ENCODE measurements at regions not wholly inside any gene's neighbourhood (a gene's known extent, or its start where the extent isn't known, plus 50 kb on each side); places are given as distances from the start of the nearest gene placed in this dataset.
"Not testable (repeated sequence)": the region's sequence is repeated elsewhere in the genome, so short reads cannot be mapped to it uniquely, and the experiment has no call there.

DNA sequence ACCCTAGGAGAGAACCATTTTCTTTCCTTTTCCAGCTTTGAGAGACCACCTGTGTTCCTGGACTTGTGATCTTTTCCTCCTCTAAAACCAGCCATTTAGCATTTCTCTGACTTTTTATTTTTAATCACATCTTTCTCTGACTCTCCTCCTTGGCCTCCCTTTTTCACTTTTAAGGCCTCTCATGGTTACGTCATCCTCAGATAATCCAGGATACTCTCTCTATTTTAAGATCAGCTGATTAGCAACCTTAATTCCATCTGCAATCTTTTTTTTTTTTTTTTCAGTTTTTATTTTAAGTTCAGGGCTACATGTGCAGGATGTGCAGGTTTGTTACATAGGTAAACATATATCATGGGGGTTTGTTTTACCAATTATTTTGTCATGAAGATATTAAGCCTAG is 54.0 kb downstream of the RFPL4B start:
- Histone ChIP-seq H3K9ac (ENCODE audit: low read length) (no peak overlapping the region), H3K27ac (ENCODE audit: low read depth, low read length) (no peak overlapping the region), H3K27me3 (ENCODE audit: control insufficient read depth, insufficient read depth, low read length) (no peaks in the 10 kb centered on the region), H3K4me3 (ENCODE audit: low read length) (no peak overlapping the region), H3K36me3 (ENCODE audit: control insufficient read depth, insufficient read depth, low read length) (no peaks in the 10 kb centered on the region), H3K4me1 (ENCODE audit: control insufficient read depth, insufficient read depth, low read length) (no peaks in the 10 kb centered on the region)

DNA sequence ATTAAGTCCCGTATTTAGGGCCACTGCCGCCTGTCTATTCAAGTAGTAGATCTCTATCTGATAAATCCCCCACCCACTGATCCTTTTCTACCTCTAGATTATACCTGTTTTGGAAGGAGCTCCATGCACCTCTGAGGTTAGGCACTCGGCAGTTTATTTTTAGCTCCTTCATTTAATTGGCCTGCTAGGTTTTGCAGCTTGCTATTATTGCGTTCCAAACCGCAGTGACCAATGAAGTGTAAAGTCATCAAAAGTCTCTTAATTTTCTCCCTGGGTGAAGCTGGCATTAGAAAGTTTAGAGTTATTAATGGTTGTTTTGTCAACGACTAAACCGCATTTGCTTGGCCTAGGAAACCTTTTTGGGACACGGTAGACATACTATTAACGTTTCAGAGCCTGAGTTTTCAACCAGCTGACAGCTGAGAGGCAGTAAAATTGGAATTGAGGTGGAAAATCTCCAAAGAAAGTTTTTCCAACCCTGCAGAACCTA is 60.0 kb downstream of the RFPL4B start:
- Histone ChIP-seq H3K4me3 (ENCODE audit: low read length) (no peak overlapping the region), H3K27ac (ENCODE audit: low read depth, low read length) (no peak overlapping the region), H3K27me3 (ENCODE audit: control insufficient read depth, insufficient read depth, low read length) (no peaks in the 10 kb centered on the region), H3K4me1 (ENCODE audit: control insufficient read depth, insufficient read depth, low read length) (no peaks in the 10 kb centered on the region), H3K9ac (ENCODE audit: low read length) (no peak overlapping the region), H3K36me3 (ENCODE audit: control insufficient read depth, insufficient read depth, low read length) (no peaks in the 10 kb centered on the region)

DNA sequence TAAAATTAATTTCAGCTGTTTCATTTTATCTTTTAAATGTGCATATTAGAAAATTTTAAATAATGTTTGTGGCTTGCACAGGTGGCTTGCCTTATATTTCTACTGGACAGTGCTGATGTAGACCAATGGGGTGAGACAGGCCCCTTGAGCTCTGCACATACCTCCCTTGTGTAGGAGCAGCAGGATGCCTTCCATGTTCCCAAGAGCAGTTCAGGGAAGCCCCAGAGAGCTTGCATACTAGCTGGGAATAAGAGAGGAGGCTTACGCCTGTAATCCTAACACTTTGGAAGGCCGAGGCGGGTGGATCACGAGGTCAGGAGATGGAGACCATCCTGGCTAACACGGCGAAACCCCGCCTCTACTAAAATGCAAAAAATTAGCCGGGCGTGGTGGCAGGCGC is 61.4 kb downstream of the RFPL4B start:
- Histone ChIP-seq H3K27me3 (ENCODE audit: control insufficient read depth, insufficient read depth, low read length) (no peaks in the 10 kb centered on the region), H3K4me3 (ENCODE audit: low read length) (no peak overlapping the region), H3K27ac (ENCODE audit: low read depth, low read length) (no peak overlapping the region), H3K36me3 (ENCODE audit: control insufficient read depth, insufficient read depth, low read length) (no peaks in the 10 kb centered on the region), H3K9ac (ENCODE audit: low read length) (no peak overlapping the region), H3K4me1 (ENCODE audit: control insufficient read depth, insufficient read depth, low read length) (no peaks in the 10 kb centered on the region)

DNA sequence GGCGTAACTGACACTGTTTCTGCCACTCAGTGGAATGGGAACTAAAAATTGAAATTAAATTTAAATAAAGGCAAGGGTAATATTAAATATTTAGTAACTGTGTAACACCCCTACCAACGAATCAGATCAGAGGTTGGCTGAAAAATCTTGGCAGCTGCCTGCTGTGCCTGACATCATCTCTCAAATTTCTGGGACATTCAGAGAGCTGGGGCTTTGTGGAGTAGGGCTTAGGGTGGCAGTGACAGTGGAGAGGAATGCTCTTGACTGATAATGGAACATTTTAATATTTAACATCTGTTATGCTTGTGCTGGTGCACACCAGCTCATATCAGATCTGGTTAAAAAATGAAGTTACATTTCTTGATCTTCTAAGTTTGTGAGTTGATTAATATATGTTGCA is 62.2 kb downstream of the RFPL4B start:
- Histone ChIP-seq H3K4me1 (ENCODE audit: control insufficient read depth, insufficient read depth, low read length) (no peaks in the 10 kb centered on the region), H3K27me3 (ENCODE audit: control insufficient read depth, insufficient read depth, low read length) (no peaks in the 10 kb centered on the region), H3K36me3 (ENCODE audit: control insufficient read depth, insufficient read depth, low read length) (no peaks in the 10 kb centered on the region), H3K9ac (ENCODE audit: low read length) (no peak overlapping the region), H3K27ac (ENCODE audit: low read depth, low read length) (no peak overlapping the region), H3K4me3 (ENCODE audit: low read length) (no peak overlapping the region)

DNA sequence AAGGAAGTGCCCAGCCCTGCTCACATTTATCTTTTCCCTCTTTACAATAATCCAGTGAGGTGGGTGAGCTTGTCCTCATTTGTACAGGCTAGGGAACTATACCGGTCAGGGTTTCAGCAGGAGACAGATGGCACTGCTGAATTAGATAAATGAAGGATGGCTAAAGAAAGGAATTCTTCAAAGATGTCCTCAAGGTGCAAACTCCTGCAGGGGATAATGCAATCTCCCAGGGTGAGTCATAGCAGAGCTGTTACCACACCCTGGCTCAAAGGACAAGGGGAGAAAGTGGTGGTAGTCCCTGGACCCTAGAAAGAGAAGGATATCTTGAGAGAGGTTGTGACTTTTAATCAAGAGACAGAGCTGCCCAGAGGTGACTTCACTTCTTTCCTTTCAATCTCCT is 66.7 kb downstream of the RFPL4B start:
- H3K9ac ChIP-seq (ENCODE audit: low read length), result no peak overlapping the region
- H3K27ac ChIP-seq (ENCODE audit: low read depth, low read length), result no peak overlapping the region

DNA sequence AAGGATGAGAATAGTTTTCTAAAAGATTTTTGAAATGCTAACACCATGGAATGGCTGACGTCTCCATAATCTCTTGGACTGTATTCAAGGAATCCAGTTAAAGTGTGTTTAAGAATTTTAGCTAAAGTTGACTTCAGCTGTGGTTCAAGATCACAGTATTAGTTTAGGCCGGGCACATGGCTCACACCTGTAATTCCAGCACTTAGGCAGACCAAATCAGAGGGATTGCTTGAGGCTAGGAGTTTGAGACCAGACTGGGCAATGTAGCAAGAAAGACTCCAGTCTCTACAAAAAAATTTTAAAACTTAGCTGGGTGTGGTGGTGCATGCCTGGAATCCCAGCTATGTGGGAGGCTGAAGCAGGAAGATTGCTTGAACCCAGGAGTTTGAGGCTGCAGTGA is 68.2 kb downstream of the RFPL4B start:
- no peaks in the 10 kb centered on the region for H3K27me3 ChIP-seq (ENCODE audit: control insufficient read depth, insufficient read depth, low read length)
- no peak overlapping the region for H3K27ac ChIP-seq (ENCODE audit: low read depth, low read length)
- no peak overlapping the region for H3K4me3 ChIP-seq (ENCODE audit: low read length)
- H3K9ac ChIP-seq (ENCODE audit: low read length), result no peak overlapping the region
- no peaks in the 10 kb centered on the region for H3K36me3 ChIP-seq (ENCODE audit: control insufficient read depth, insufficient read depth, low read length)
- H3K4me1 ChIP-seq (ENCODE audit: control insufficient read depth, insufficient read depth, low read length), result no peaks in the 10 kb centered on the region

More for the DNA sequence above, 66.7 kb downstream of the RFPL4B start:
- no peaks in the 10 kb centered on the region for H3K4me1 ChIP-seq (ENCODE audit: control insufficient read depth, insufficient read depth, low read length)
- no peaks in the 10 kb centered on the region for H3K27me3 ChIP-seq (ENCODE audit: control insufficient read depth, insufficient read depth, low read length)
- no peaks in the 10 kb centered on the region for H3K36me3 ChIP-seq (ENCODE audit: control insufficient read depth, insufficient read depth, low read length)
- H3K4me3 ChIP-seq (ENCODE audit: low read length), result no peak overlapping the region

DNA sequence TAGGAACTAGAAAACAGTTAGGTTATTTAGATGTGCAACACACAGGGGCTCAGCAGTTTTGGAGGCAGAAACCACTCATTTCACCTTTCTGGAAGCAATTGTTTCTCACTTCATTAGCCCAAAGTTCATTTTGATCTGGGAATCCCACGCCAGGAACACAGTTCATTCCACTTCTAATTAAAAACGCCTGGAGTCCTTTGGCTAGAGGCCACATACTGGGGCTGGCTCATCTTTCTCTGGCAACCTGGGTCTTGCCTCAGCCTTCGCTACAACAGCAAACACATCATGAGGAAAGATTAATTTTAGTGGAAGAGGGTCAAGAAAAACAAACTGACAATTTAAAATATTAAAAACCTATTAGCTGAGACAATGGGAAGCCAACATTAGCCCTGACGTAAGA is 69.7 kb downstream of the RFPL4B start:
- H3K4me3 ChIP-seq (ENCODE audit: low read length), result no peak overlapping the region
- no peaks in the 10 kb centered on the region for H3K36me3 ChIP-seq (ENCODE audit: control insufficient read depth, insufficient read depth, low read length)
- no peaks in the 10 kb centered on the region for H3K4me1 ChIP-seq (ENCODE audit: control insufficient read depth, insufficient read depth, low read length)
- no peaks in the 10 kb centered on the region for H3K27me3 ChIP-seq (ENCODE audit: control insufficient read depth, insufficient read depth, low read length)
- H3K27ac ChIP-seq (ENCODE audit: low read depth, low read length), result no peak overlapping the region
- H3K9ac ChIP-seq (ENCODE audit: low read length), result no peak overlapping the region

DNA sequence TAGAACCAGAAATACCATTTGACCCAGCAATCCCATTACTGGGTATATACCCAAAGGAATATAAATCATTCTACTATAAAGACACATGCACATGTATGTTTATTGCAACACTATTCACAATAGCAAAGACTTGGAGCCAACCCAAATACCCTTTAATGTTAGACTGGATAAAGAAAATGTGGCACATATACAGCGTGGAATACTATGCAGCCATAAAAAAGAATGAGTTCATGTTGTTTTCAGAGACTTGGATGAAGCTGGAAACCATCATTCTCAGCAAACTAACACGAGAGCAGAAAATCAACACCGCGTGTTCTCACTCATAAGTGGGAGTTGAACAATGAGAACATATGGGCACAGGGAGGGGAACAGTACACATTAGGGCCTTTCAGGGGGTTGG is 79.9 kb downstream of the RFPL4B start:
- not testable (repeated sequence) for H3K27ac ChIP-seq (ENCODE audit: low read depth, low read length); H3K9ac ChIP-seq (ENCODE audit: low read length); H3K36me3 ChIP-seq (ENCODE audit: control insufficient read depth, insufficient read depth, low read length); H3K27me3 ChIP-seq (ENCODE audit: control insufficient read depth, insufficient read depth, low read length); H3K4me1 ChIP-seq (ENCODE audit: control insufficient read depth, insufficient read depth, low read length); H3K4me3 ChIP-seq (ENCODE audit: low read length)

DNA sequence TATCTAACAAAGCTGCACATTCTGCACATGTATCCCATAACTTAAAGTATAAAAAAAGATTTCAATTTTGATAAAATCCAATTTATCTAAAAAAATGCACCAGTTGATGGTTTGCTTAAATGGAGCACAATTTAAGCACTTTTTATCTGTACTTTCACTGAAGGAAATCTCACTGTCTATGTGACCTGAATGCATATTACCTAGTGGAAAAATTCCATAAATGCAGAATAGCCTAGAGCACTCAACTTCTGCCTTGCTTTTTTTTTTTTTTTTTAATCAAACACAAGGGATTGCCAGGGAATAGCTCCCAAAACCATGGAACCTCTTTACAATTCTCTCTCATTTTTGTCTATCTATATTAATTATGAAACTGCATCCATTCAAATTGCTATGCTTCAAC is 80.4 kb downstream of the RFPL4B start:
- H3K9ac ChIP-seq (ENCODE audit: low read length), result no peak overlapping the region
- H3K27ac ChIP-seq (ENCODE audit: low read depth, low read length), result no peak overlapping the region
- no peaks in the 10 kb centered on the region for H3K4me1 ChIP-seq (ENCODE audit: control insufficient read depth, insufficient read depth, low read length)
- H3K4me3 ChIP-seq (ENCODE audit: low read length), result no peak overlapping the region
- no peaks in the 10 kb centered on the region for H3K36me3 ChIP-seq (ENCODE audit: control insufficient read depth, insufficient read depth, low read length)
- H3K27me3 ChIP-seq (ENCODE audit: control insufficient read depth, insufficient read depth, low read length), result no peaks in the 10 kb centered on the region

DNA sequence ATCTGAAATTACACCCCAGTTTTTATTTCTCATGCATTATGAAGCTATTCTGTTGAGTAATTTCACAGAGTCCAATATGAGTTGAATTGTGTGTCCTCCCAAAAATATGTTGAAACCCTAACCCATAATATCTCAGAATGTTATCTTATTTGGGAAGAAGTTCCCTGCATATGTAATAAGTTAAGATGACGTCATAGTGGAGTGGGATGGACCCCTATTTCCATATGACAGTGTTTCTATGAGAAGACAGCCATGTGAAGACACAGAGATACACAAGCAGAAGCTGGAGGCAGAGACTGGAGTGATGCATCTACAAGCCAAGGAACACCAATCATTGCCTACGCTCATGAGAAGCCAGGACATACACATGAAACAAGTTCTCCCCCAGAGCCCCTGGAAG is 81.3 kb downstream of the RFPL4B start:
- H3K4me3 ChIP-seq (ENCODE audit: low read length), result no peak overlapping the region
- no peaks in the 10 kb centered on the region for H3K4me1 ChIP-seq (ENCODE audit: control insufficient read depth, insufficient read depth, low read length)
- no peaks in the 10 kb centered on the region for H3K27me3 ChIP-seq (ENCODE audit: control insufficient read depth, insufficient read depth, low read length)
- H3K27ac ChIP-seq (ENCODE audit: low read depth, low read length), result no peak overlapping the region
- H3K36me3 ChIP-seq (ENCODE audit: control insufficient read depth, insufficient read depth, low read length), result no peaks in the 10 kb centered on the region
- no peak overlapping the region for H3K9ac ChIP-seq (ENCODE audit: low read length)

DNA sequence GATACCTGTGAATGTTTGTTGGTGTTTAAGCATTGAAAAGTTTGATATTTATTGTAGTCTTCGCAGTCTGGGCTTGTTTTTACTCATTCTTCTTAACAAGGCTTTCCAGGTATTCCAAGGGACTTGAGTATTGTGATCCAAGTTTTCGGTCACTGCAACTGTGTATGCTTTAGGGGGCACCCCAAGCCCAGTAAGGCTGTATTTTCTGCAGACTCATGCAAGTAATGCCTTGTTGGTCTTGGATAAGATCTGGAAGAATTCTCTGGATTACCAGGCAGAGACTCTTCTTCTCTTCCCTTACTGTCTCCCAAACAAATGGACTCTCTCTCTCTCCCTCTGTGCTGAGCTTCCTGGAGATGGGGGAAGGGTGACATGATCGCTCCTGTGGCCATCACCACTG is 82.1 kb downstream of the RFPL4B start:
- H3K36me3 ChIP-seq (ENCODE audit: control insufficient read depth, insufficient read depth, low read length), result no peaks in the 10 kb centered on the region
- no peak overlapping the region for H3K4me3 ChIP-seq (ENCODE audit: low read length)
- H3K27ac ChIP-seq (ENCODE audit: low read depth, low read length), result no peak overlapping the region
- no peaks in the 10 kb centered on the region for H3K27me3 ChIP-seq (ENCODE audit: control insufficient read depth, insufficient read depth, low read length)
- no peak overlapping the region for H3K9ac ChIP-seq (ENCODE audit: low read length)
- H3K4me1 ChIP-seq (ENCODE audit: control insufficient read depth, insufficient read depth, low read length), result no peaks in the 10 kb centered on the region

DNA sequence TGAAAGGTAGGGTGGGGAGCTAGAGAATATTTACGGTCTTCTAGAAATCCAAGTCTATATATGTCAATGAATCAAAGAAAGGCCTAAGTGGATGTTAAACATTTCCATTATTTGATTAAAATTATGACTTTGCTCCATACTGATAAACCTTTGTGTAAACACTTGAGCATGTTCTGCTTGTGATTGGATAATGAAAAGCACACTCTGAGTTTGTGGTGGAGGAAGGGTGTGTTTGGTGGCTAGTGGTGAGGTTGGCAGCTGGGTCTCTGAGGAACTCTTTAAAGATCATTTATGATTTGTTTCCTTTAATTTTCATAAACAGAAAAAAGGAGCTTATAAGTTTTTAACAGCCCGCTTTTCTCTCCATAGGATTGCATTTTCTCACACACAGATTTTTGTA is 84.7 kb downstream of the RFPL4B start:
- H3K9ac ChIP-seq (ENCODE audit: low read length), result no peak overlapping the region
- no peak overlapping the region for H3K4me3 ChIP-seq (ENCODE audit: low read length)
- H3K4me1 ChIP-seq (ENCODE audit: control insufficient read depth, insufficient read depth, low read length), result no peaks in the 10 kb centered on the region
- no peaks in the 10 kb centered on the region for H3K36me3 ChIP-seq (ENCODE audit: control insufficient read depth, insufficient read depth, low read length)
- no peak overlapping the region for H3K27ac ChIP-seq (ENCODE audit: low read depth, low read length)
- no peaks in the 10 kb centered on the region for H3K27me3 ChIP-seq (ENCODE audit: control insufficient read depth, insufficient read depth, low read length)

DNA sequence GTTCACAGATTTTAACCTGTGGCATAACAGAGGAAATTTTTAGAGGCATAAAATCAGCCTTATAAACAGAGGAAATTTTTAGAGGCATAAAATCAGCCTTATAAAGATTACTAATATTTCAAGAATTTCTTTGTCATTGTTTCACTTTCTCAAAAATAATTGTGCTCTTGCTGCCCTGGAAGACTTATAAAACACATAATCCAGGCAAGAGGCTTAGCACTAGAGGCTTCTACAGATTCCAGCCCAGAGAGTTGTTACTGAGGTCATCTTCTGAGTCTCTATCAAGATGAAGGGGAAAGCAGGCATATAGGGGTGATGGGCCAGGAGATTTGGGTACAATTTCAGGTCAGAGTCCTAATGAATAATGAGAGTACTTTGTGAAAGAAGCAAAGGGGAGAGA is 85.7 kb downstream of the RFPL4B start:
- Histone ChIP-seq H3K9ac (ENCODE audit: low read length) (no peak overlapping the region), H3K36me3 (ENCODE audit: control insufficient read depth, insufficient read depth, low read length) (no peaks in the 10 kb centered on the region), H3K27me3 (ENCODE audit: control insufficient read depth, insufficient read depth, low read length) (no peaks in the 10 kb centered on the region), H3K4me3 (ENCODE audit: low read length) (no peak overlapping the region), H3K27ac (ENCODE audit: low read depth, low read length) (no peak overlapping the region), H3K4me1 (ENCODE audit: control insufficient read depth, insufficient read depth, low read length) (no peaks in the 10 kb centered on the region)
